Subcutaneous abdominal adipose tissue (tissue), 5 donors: ENCODE measurements at regions not wholly inside any gene's neighbourhood (a gene's known extent, or its start where the extent isn't known, plus 50 kb on each side); places are given as distances from the start of the nearest gene placed in this dataset.
A peak's percentile ranks its signal among the peaks of the same experiment; 100 is the strongest.

Experiments
- H3K27ac ChIP-seq: one replicate; pipeline ENCODE4 v1.7.0; 2013; ENCODE audit warnings: low read depth, mild to moderate bottlenecking, inconsistent platforms, low read length, moderate library complexity
- H3K27me3 ChIP-seq, 5 donors: one replicate each; pipeline ENCODE4 v1.7.0; 2013; ENCODE audit warnings: low read length in 5 of 5, inconsistent platforms in 1 of 5; ENCODE audit not compliant: control insufficient read depth in 5 of 5, insufficient read depth in 4 of 5
- H3K36me3 ChIP-seq, 5 donors: one replicate each; pipeline ENCODE4 v1.7.0; 2013; ENCODE audit warnings: low read length in 5 of 5; ENCODE audit not compliant: control insufficient read depth in 5 of 5, insufficient read depth in 5 of 5
- H3K4me1 ChIP-seq, 5 donors: one replicate each; pipeline ENCODE4 v1.7.0; 2013; ENCODE audit warnings: low read length in 5 of 5, mild to moderate bottlenecking in 3 of 5, moderate library complexity in 1 of 5; ENCODE audit not compliant: control insufficient read depth in 5 of 5, insufficient read depth in 5 of 5
- H3K4me3 ChIP-seq, 5 donors: one replicate each; pipeline ENCODE4 v1.7.0; 2013; ENCODE audit warnings: low read length in 5 of 5, low read depth in 1 of 5
- H3K9ac ChIP-seq, 5 donors: one replicate each; pipeline ENCODE4 v1.7.0; 2013; ENCODE audit warnings: low read length in 5 of 5, mild to moderate bottlenecking in 4 of 5, moderate library complexity in 3 of 5
- H3K9me3 ChIP-seq, 5 donors: one replicate each; pipeline ENCODE4 v1.7.0; 2013; ENCODE audit warnings: low read length in 5 of 5; ENCODE audit not compliant: control insufficient read depth in 5 of 5
- donor health status: healthy.
- donor health status: healthy.
- donor health status: healthy.
- donor health status: healthy.
- donor health status: healthy.

GRCh38 chr4:38205261-38205660 is 245.1 kb downstream of the PTTG2 start:
- no peak overlapping the region for H3K4me3 ChIP-seq
- H3K27me3 ChIP-seq: no peaks in the 10 kb centered on the region
- H3K9ac ChIP-seq: no peak overlapping the region
- peaks cover 0 to 6% (median 2%) of the 10 kb centered on the region in 5 donors for H3K4me1 ChIP-seq
- H3K9me3 ChIP-seq: no peaks in the 10 kb centered on the region
- no peak overlapping the region for H3K27ac ChIP-seq
- H3K36me3 ChIP-seq: no peaks in the 10 kb centered on the region

- no peak overlapping the region for H3K9ac ChIP-seq
- H3K4me3 ChIP-seq: no peak overlapping the region
- no peaks in the 10 kb centered on the region for H3K27me3 ChIP-seq
- no peaks in the 10 kb centered on the region for H3K36me3 ChIP-seq
- H3K4me1 ChIP-seq: peaks cover 3 to 24% (median 18%) of the 10 kb centered on the region in 5 donors
- no peaks in the 10 kb centered on the region for H3K9me3 ChIP-seq
- H3K27ac ChIP-seq: no peak overlapping the region
Measured at GRCh38 chr4:38207110-38207457, 246.9 kb downstream of the PTTG2 start.

GRCh38 chr4:38209654-38210053 is 249.5 kb downstream of the PTTG2 start:
- Histone ChIP-seq H3K27ac (no peak overlapping the region), H3K4me1 (peaks cover 5 to 45% (median 31%) of the 10 kb centered on the region in 5 donors), H3K27me3 (no peaks in the 10 kb centered on the region), H3K4me3 (no peak overlapping the region), H3K9me3 (peaks cover 0 to 3% (median 0%) of the 10 kb centered on the region in 5 donors), H3K9ac (no peak overlapping the region), H3K36me3 (no peaks in the 10 kb centered on the region)

GRCh38 chr4:38210396-38211114 is 250.4 kb downstream of the PTTG2 start:
- Histone ChIP-seq H3K4me3 (no peak overlapping the region), H3K36me3 (no peaks in the 10 kb centered on the region), H3K9me3 (peaks cover 0 to 10% (median 0%) of the 10 kb centered on the region in 5 donors), H3K27ac (no peak overlapping the region), H3K27me3 (no peaks in the 10 kb centered on the region), H3K9ac (no peak overlapping the region), H3K4me1 (peaks cover 5 to 46% (median 31%) of the 10 kb centered on the region in 5 donors)

GRCh38 chr4:38211885-38212284 is 251.7 kb downstream of the PTTG2 start:
- H3K27me3 ChIP-seq: no peaks in the 10 kb centered on the region
- no peak overlapping the region for H3K4me3 ChIP-seq
- H3K4me1 ChIP-seq: peaks cover 5 to 46% (median 31%) of the 10 kb centered on the region in 5 donors
- no peaks in the 10 kb centered on the region for H3K36me3 ChIP-seq
- H3K27ac ChIP-seq: no peak overlapping the region
- no peak overlapping the region for H3K9ac ChIP-seq
- H3K9me3 ChIP-seq: peaks cover 0 to 10% (median 0%) of the 10 kb centered on the region in 5 donors

- Histone ChIP-seq H3K9me3 (peaks cover 0 to 10% (median 0%) of the 10 kb centered on the region in 5 donors), H3K27ac (peak overlapping the region; percentile 23), H3K4me1 (peaks cover 5 to 46% (median 31%) of the 10 kb centered on the region in 5 donors), H3K9ac (peak overlapping the region in 1 of 5 donors; percentile 39), H3K4me3 (no peak overlapping the region), H3K36me3 (no peaks in the 10 kb centered on the region), H3K27me3 (no peaks in the 10 kb centered on the region)
Measured at GRCh38 chr4:38213083-38213805, 253.0 kb downstream of the PTTG2 start.

GRCh38 chr4:38222892-38223291 is 262.7 kb downstream of the PTTG2 start:
- peak overlapping the region; percentile 16 for H3K27ac ChIP-seq
- H3K9ac ChIP-seq: no peak overlapping the region
- peaks cover 8 to 42% (median 22%) of the 10 kb centered on the region in 5 donors for H3K4me1 ChIP-seq
- no peak overlapping the region for H3K4me3 ChIP-seq
- no peaks in the 10 kb centered on the region for H3K27me3 ChIP-seq
- no peaks in the 10 kb centered on the region for H3K9me3 ChIP-seq
- H3K36me3 ChIP-seq: no peaks in the 10 kb centered on the region

- Histone ChIP-seq H3K4me3 (no peak overlapping the region), H3K9me3 (no peaks in the 10 kb centered on the region), H3K27me3 (no peaks in the 10 kb centered on the region), H3K27ac (peak overlapping the region; percentile 16), H3K4me1 (peaks cover 8 to 42% (median 22%) of the 10 kb centered on the region in 5 donors), H3K9ac (no peak overlapping the region), H3K36me3 (no peaks in the 10 kb centered on the region)
Measured at GRCh38 chr4:38223306-38223705, 263.1 kb downstream of the PTTG2 start.

- Histone ChIP-seq H3K27ac (peak overlapping the region; percentile 16), H3K4me3 (no peak overlapping the region), H3K27me3 (no peaks in the 10 kb centered on the region), H3K9me3 (no peaks in the 10 kb centered on the region), H3K36me3 (no peaks in the 10 kb centered on the region), H3K9ac (no peak overlapping the region), H3K4me1 (peaks cover 8 to 42% (median 22%) of the 10 kb centered on the region in 5 donors)
Measured at GRCh38 chr4:38223782-38224236, 263.6 kb downstream of the PTTG2 start.

- no peak overlapping the region for H3K27ac ChIP-seq
- H3K4me3 ChIP-seq: no peak overlapping the region
- H3K4me1 ChIP-seq: peaks cover 8 to 42% (median 22%) of the 10 kb centered on the region in 5 donors
- H3K27me3 ChIP-seq: no peaks in the 10 kb centered on the region
- H3K36me3 ChIP-seq: no peaks in the 10 kb centered on the region
- H3K9ac ChIP-seq: no peak overlapping the region
- no peaks in the 10 kb centered on the region for H3K9me3 ChIP-seq
Measured at GRCh38 chr4:38224850-38225249, 264.7 kb downstream of the PTTG2 start.
